Stimulated activated CD4-positive, alpha-beta T cell treated with anti-CD3 and anti-CD28 coated beads, TNF-alpha, amount 100 ng/mL, for 48 hours (primary cell): ENCODE measurements at regions not wholly inside any gene's neighbourhood (a gene's known extent, or its start where the extent isn't known, plus 50 kb on each side); places are given as distances from the start of the nearest gene placed in this dataset.

Source experiments
- DNase-seq, 3 donors: peaks; one replicate each; pipeline ENCODE4 v3.0.0-alpha.2; 2020; ENCODE audit warnings: low read depth in 3 of 3

GRCh38 chr13:73364736-73365135 is 305.9 kb downstream of the KLF5 start:
- no peak for DNase-seq

- DNase-seq = no peak
These were observed 299.8 kb downstream of the KLF5 start for GRCh38 chr13:73358606-73359095.

- DNase-seq = no peak
These were observed 296.3 kb downstream of the KLF5 start for GRCh38 chr13:73355134-73355533.

- no peak for DNase-seq
These were observed 292.9 kb downstream of the KLF5 start for GRCh38 chr13:73351730-73352129.

- DNase-seq = no peak
These were observed 282.9 kb downstream of the KLF5 start for GRCh38 chr13:73341748-73342147.

- no peak for DNase-seq
These were observed 281.3 kb downstream of the KLF5 start for GRCh38 chr13:73340069-73340468.

- no peak for DNase-seq
These were observed 280.3 kb downstream of the KLF5 start for GRCh38 chr13:73339086-73339485.

GRCh38 chr13:73338389-73338788 is 279.6 kb downstream of the KLF5 start:
- DNase-seq = no peak

- no peak for DNase-seq
These were observed 278.7 kb downstream of the KLF5 start for GRCh38 chr13:73337532-73337931.

- DNase-seq = no peak
These were observed 278.0 kb downstream of the KLF5 start for GRCh38 chr13:73336773-73337172.

GRCh38 chr13:73335944-73336343 is 277.1 kb downstream of the KLF5 start:
- DNase-seq = no peak

GRCh38 chr13:73335210-73335609 is 276.4 kb downstream of the KLF5 start:
- no peak for DNase-seq

- DNase-seq = no peak
These were observed 275.6 kb downstream of the KLF5 start for GRCh38 chr13:73334445-73334844.

GRCh38 chr13:73331556-73331955 is 272.8 kb downstream of the KLF5 start:
- DNase-seq = no peak

GRCh38 chr13:73329355-73329754 is 270.6 kb downstream of the KLF5 start:
- no peak for DNase-seq

- DNase-seq = no peak
These were observed 268.8 kb downstream of the KLF5 start for GRCh38 chr13:73327579-73327978.

- no peak for DNase-seq
These were observed 267.1 kb downstream of the KLF5 start for GRCh38 chr13:73325723-73326558.

- DNase-seq = no peak
These were observed 266.3 kb downstream of the KLF5 start for GRCh38 chr13:73324842-73325722.

GRCh38 chr13:73323615-73324014 is 264.8 kb downstream of the KLF5 start:
- no peak for DNase-seq

- no peak for DNase-seq
These were observed 262.2 kb downstream of the KLF5 start for GRCh38 chr13:73321043-73321442.

GRCh38 chr13:73317140-73317539 is 258.3 kb downstream of the KLF5 start:
- DNase-seq = no peak

- no peak for DNase-seq
These were observed 251.6 kb downstream of the KLF5 start for GRCh38 chr13:73310366-73310765.

- DNase-seq = no peak
These were observed 248.7 kb downstream of the KLF5 start for GRCh38 chr13:73307481-73307880.
